ENCODE measurements at regions not wholly inside any gene's neighbourhood (a gene's known extent, or its start where the extent isn't known, plus 50 kb on each side); places are given as distances from the start of the nearest gene placed in this dataset.

DNA sequence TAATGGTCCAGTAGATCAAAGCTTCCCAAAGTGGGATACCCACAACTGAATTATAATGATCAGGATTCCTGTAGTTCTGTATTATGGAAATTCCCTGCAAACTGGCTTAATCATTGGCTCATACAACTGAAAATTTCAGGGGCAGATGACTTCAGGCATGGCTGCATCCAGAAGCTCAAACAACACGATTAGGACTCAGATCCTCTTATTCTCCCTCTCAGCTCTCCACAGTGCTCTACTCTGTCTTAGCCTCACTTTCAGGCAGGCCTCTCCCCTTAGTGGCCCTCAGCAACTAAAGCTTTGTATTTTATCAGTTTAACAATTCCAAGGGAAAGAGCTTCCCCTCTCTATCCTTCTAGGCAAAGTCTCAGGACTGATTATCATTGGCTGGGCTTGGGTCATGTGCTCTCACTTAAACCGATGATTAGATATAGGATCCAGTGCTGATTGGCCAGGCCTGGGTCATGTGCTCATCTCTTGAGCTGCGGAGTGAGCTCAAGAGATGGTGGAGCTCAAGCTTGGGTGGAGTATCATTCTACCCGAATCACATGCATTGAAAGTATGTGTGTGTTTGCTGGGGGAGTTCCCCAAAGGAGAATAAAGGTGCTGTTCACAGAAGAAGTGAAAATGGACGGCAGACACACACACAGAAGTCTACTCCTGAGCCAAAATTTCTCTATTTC, 57.9 kb upstream of the RUNX3 start:
- POLR2A ChIA-PET: no interaction called here
- H3K27me3 ChIP-seq (ENCODE audit: control insufficient read depth, insufficient read depth, low read length): no peaks in the 10 kb centered on the region
- no peaks in the 10 kb centered on the region for H3K9me3 ChIP-seq (ENCODE audit: control insufficient read depth, insufficient read depth, low read depth, low read length)
- intact Hi-C loops (cut with micrococcal nuclease; ENCODE audit: unreplicated experiment) (no loop called here), in situ Hi-C loops (cut with HindIII; ENCODE audit: low pct_unique_long_range_greater_than_20kb, low sequenced_read_pairs) (no loop called here)
- no peaks in the 10 kb centered on the region for H3K36me3 ChIP-seq (ENCODE audit: control insufficient read depth, insufficient read depth, low read length)
- no peak for DNase-seq (ENCODE audit: low read depth, low spot score)
- TF ChIP-seq SIN3A (IDR thresholded peaks at IDR 0.05; ENCODE audit: borderline replicate concordance, insufficient read depth, low read depth, low read length): no peak
- TF ChIP-seq, protein P1, sequence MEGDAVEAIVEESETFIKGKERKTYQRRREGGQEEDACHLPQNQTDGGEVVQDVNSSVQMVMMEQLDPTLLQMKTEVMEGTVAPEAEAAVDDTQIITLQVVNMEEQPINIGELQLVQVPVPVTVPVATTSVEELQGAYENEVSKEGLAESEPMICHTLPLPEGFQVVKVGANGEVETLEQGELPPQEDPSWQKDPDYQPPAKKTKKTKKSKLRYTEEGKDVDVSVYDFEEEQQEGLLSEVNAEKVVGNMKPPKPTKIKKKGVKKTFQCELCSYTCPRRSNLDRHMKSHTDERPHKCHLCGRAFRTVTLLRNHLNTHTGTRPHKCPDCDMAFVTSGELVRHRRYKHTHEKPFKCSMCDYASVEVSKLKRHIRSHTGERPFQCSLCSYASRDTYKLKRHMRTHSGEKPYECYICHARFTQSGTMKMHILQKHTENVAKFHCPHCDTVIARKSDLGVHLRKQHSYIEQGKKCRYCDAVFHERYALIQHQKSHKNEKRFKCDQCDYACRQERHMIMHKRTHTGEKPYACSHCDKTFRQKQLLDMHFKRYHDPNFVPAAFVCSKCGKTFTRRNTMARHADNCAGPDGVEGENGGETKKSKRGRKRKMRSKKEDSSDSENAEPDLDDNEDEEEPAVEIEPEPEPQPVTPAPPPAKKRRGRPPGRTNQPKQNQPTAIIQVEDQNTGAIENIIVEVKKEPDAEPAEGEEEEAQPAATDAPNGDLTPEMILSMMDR (IDR thresholded peaks at IDR 0.05): no peak
- TF ChIP-seq TCF7L2 (IDR thresholded peaks at IDR 0.05; ENCODE audit: low read depth, low read length): no peak
- TF ChIP-seq, protein P2, sequence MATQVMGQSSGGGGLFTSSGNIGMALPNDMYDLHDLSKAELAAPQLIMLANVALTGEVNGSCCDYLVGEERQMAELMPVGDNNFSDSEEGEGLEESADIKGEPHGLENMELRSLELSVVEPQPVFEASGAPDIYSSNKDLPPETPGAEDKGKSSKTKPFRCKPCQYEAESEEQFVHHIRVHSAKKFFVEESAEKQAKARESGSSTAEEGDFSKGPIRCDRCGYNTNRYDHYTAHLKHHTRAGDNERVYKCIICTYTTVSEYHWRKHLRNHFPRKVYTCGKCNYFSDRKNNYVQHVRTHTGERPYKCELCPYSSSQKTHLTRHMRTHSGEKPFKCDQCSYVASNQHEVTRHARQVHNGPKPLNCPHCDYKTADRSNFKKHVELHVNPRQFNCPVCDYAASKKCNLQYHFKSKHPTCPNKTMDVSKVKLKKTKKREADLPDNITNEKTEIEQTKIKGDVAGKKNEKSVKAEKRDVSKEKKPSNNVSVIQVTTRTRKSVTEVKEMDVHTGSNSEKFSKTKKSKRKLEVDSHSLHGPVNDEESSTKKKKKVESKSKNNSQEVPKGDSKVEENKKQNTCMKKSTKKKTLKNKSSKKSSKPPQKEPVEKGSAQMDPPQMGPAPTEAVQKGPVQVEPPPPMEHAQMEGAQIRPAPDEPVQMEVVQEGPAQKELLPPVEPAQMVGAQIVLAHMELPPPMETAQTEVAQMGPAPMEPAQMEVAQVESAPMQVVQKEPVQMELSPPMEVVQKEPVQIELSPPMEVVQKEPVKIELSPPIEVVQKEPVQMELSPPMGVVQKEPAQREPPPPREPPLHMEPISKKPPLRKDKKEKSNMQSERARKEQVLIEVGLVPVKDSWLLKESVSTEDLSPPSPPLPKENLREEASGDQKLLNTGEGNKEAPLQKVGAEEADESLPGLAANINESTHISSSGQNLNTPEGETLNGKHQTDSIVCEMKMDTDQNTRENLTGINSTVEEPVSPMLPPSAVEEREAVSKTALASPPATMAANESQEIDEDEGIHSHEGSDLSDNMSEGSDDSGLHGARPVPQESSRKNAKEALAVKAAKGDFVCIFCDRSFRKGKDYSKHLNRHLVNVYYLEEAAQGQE (IDR thresholded peaks at IDR 0.05; ENCODE audit: insufficient read depth in 1 of 2, low read depth in 2 of 2, low read length in 1 of 2): no peak
- TF ChIP-seq POLR2AphosphoS5 (IDR thresholded peaks at IDR 0.05; ENCODE audit: low read depth, low read length): no peak
- no peak overlapping the region for H3K27ac ChIP-seq (ENCODE audit: low read length)
- BruUV-seq (replicated peaks): no TSS peak
- no peaks in the 10 kb centered on the region for H3K4me1 ChIP-seq (ENCODE audit: control insufficient read depth, insufficient read depth, low read length)
- no peak for ATAC-seq
- no peak overlapping the region for H3K4me3 ChIP-seq (ENCODE audit: low read depth in 2 of 2, low read length in 2 of 2)
- CTCF ChIA-PET: interaction anchor here (0.6 kb wide), 1 partner anchor 29 kb away, joined by 4 read pairs; no protein-coding TSS in a partner anchor

DNA sequence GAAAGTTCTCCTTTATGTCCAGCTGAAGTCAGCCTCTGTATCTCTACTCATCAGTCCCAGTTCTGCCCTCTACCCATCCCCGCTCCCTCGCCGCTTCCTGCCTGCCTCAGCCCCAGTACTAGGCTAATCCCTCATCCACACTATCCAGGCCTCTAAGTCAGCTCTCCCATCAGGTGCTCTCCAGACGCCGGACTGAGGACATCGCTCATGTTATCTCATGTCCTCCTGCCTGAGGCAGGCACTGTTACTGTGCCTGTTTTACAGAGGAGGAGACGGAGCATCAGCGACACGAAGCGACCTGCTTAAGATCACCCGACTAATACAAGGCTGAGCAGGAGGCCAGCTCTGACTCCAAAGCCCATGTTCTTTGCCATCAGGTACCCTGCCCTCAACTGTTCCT, 57.3 kb upstream of the RUNX3 start:
- ATAC-seq (no peak), DNase-seq (ENCODE audit: low read depth, low spot score) (no peak)
- BruUV-seq (replicated peaks): no TSS peak
- Histone ChIP-seq H3K27ac (ENCODE audit: low read length) (no peak overlapping the region), H3K27me3 (ENCODE audit: control insufficient read depth, insufficient read depth, low read length) (no peaks in the 10 kb centered on the region), H3K36me3 (ENCODE audit: control insufficient read depth, insufficient read depth, low read length) (no peaks in the 10 kb centered on the region), H3K9me3 (ENCODE audit: control insufficient read depth, insufficient read depth, low read depth, low read length) (no peaks in the 10 kb centered on the region), H3K4me1 (ENCODE audit: control insufficient read depth, insufficient read depth, low read length) (no peaks in the 10 kb centered on the region), H3K4me3 (ENCODE audit: low read depth in 2 of 2, low read length in 2 of 2) (no peak overlapping the region)
- ChIA-PET CTCF (no interaction called here), POLR2A (no interaction called here)
- intact Hi-C loops (cut with micrococcal nuclease; ENCODE audit: unreplicated experiment): no loop called here
- in situ Hi-C loops (cut with HindIII; ENCODE audit: low pct_unique_long_range_greater_than_20kb, low sequenced_read_pairs): no loop called here
- TF ChIP-seq TCF7L2 (IDR thresholded peaks at IDR 0.05; ENCODE audit: low read depth, low read length): no peak
- TF ChIP-seq, protein P1 (IDR thresholded peaks at IDR 0.05): no peak
- TF ChIP-seq POLR2AphosphoS5 (IDR thresholded peaks at IDR 0.05; ENCODE audit: low read depth, low read length): no peak
- no peak for TF ChIP-seq SIN3A (IDR thresholded peaks at IDR 0.05; ENCODE audit: borderline replicate concordance, insufficient read depth, low read depth, low read length)
- TF ChIP-seq, protein P2 (IDR thresholded peaks at IDR 0.05; ENCODE audit: insufficient read depth in 1 of 2, low read depth in 2 of 2, low read length in 1 of 2): no peak
